GM23248 (cell line): ENCODE measurements at regions not wholly inside any gene's neighbourhood (a gene's known extent, or its start where the extent isn't known, plus 50 kb on each side); places are given as distances from the start of the nearest gene placed in this dataset.
"Not testable (repeated sequence)": the region's sequence is repeated elsewhere in the genome, so short reads cannot be mapped to it uniquely, and the experiment has no call there.

Source experiments
- DNase-seq: peaks from one replicate; pipeline ENCODE4 v3.0.0-alpha.2; 2015
- H2AFZ ChIP-seq: fragments of 200-600 bp; sonication (generic); 2 replicates; pipeline ENCODE4 v1.6.1; 2016; ENCODE audit warnings: antibody characterized with exemption
- H3F3A ChIP-seq: fragments of 200-600 bp; sonication (generic); 2 replicates; pipeline ENCODE4 v1.6.1; 2016; ENCODE audit warnings: mild to moderate bottlenecking, antibody characterized with exemption, mixed run types; ENCODE audit not compliant: insufficient read depth
- H3K27ac ChIP-seq: fragments of 200-600 bp; sonication (generic); 2 replicates; pipeline ENCODE4 v1.5.1; 2016; ENCODE audit warnings: mild to moderate bottlenecking
- H3K27me3 ChIP-seq: fragments of 200-600 bp; sonication (generic); replicated peaks from 2 replicates; pipeline ENCODE4 v1.6.1; 2016; ENCODE audit warnings: mild to moderate bottlenecking; ENCODE audit not compliant: insufficient read depth
- H3K36me3 ChIP-seq: fragments of 200-600 bp; sonication (generic); 2 replicates; pipeline ENCODE4 v1.6.1; 2016; ENCODE audit warnings: low read depth, mild to moderate bottlenecking
- H3K4me1 ChIP-seq: fragments of 200-600 bp; sonication (generic); 2 replicates; pipeline ENCODE4 v1.6.1; 2016; ENCODE audit warnings: mild to moderate bottlenecking; ENCODE audit not compliant: insufficient read depth
- H3K4me2 ChIP-seq: fragments of 200-600 bp; sonication (generic); one replicate; pipeline ENCODE4 v1.6.1; 2016; ENCODE audit warnings: mild to moderate bottlenecking; ENCODE audit not compliant: unreplicated experiment
- H3K4me3 ChIP-seq: fragments of 200-600 bp; sonication (generic); 2 replicates; pipeline ENCODE4 v1.5.1; 2016; ENCODE audit warnings: mild to moderate bottlenecking
- H3K79me2 ChIP-seq: fragments of 200-600 bp; sonication (generic); 2 replicates; pipeline ENCODE4 v1.6.1; 2016; ENCODE audit warnings: mild to moderate bottlenecking; ENCODE audit not compliant: insufficient read depth
- H3K9ac ChIP-seq: fragments of 200-600 bp; sonication (generic); 2 replicates; pipeline ENCODE4 v1.6.1; 2016; ENCODE audit warnings: mild to moderate bottlenecking
- H3K9me2 ChIP-seq: fragments of 200-600 bp; sonication (generic); 2 replicates; pipeline ENCODE4 v1.6.1; 2016; ENCODE audit warnings: mixed run types, mild to moderate bottlenecking, moderate library complexity; ENCODE audit not compliant: insufficient read depth
- H3K9me3 ChIP-seq: fragments of 200-600 bp; sonication (generic); one replicate; pipeline ENCODE4 v1.6.1; 2017; ENCODE audit warnings: low read depth
- H4K20me1 ChIP-seq: fragments of 200-600 bp; sonication (generic); 2 replicates; pipeline ENCODE4 v1.6.0; 2016; ENCODE audit not compliant: insufficient read depth
- EZH2 ChIP-seq: fragments of 200-600 bp; sonication (generic); IDR thresholded peaks from 2 replicates; pipeline ENCODE4 v1.6.1; 2018; ENCODE audit warnings: antibody characterized with exemption, mild to moderate bottlenecking; ENCODE audit not compliant: insufficient read depth, poor library complexity, severe bottlenecking
- EZH2phosphoT487 ChIP-seq: fragments of 200-600 bp; sonication (generic); IDR thresholded peaks from 2 replicates; pipeline ENCODE4 v1.6.1; 2018; ENCODE audit warnings: antibody characterized with exemption, moderate library complexity, mild to moderate bottlenecking, low read depth; ENCODE audit not compliant: insufficient read depth
- WGBS, 2 experiments: methylation state at CpG; one replicate each; pipeline ENCODE4 v1.1.6; 2015 to 2017; ENCODE audit warnings: low lambda C conversion rate in 2 of 2, low coverage in 1 of 2; ENCODE audit errors: missing lambda C conversion rate in 2 of 2; 5-methylcytosine and 5-hydroxymethylcytosine counted together
- in situ Hi-C: fragments of 300-500 bp; cut with MboI; formaldehyde crosslinking; loops from 2 replicates; pipeline ENCODE4 v1.15.0; 2020

GRCh38 chr1:211194826-211195225 is 60.9 kb upstream of the KCNH1 start:
- peaks cover 6% of the 10 kb centered on the region; the same call in 1 of the 2 replicates for H3K4me1 ChIP-seq
- H3K36me3 ChIP-seq: no peaks in the 10 kb centered on the region
- no peaks in the 10 kb centered on the region for H4K20me1 ChIP-seq
- H3K27ac ChIP-seq: no peak overlapping the region
- no peaks in the 10 kb centered on the region for H3K9me2 ChIP-seq
- no peak for TF ChIP-seq EZH2phosphoT487
- TF ChIP-seq EZH2: no peak
- no peak overlapping the region for H3K4me3 ChIP-seq
- in situ Hi-C loops: no loop called here
- no peak overlapping the region for H3K9ac ChIP-seq
- H2AFZ ChIP-seq: no peak overlapping the region
- H3K27me3 ChIP-seq: no peaks in the 10 kb centered on the region
- no peaks in the 10 kb centered on the region for H3F3A ChIP-seq
- DNase-seq: no peak
- H3K4me2 ChIP-seq: no peak overlapping the region
- no peaks in the 10 kb centered on the region for H3K79me2 ChIP-seq
- H3K9me3 ChIP-seq: no peaks in the 10 kb centered on the region
- 0 to 2% methylated on average over 1 of the region's 1 CpG for WGBS, 2 experiments

DNA sequence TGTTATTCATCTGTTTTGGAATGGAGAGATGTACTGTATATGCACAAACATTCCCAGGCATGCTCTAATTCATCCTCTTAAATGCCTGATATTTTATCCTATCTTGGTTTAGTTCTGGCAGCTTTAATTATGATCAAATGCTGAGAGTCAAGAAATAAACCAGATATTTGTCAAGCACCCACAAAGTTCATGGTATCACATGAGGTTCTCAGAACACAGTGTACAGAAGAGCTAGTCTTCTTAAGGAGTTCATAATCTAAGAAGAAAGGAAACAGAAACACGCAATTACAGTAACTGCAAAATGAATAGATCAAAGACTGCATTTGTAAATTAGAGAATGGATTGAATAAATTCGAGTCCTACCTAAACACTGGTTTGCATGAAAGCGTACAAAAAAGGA is 58.3 kb upstream of the KCNH1 start:
- H3K4me2 ChIP-seq: no peak overlapping the region
- H3K9me3 ChIP-seq: no peaks in the 10 kb centered on the region
- no peak for DNase-seq
- H3K9ac ChIP-seq: no peak overlapping the region
- H3F3A ChIP-seq: no peaks in the 10 kb centered on the region
- no peaks in the 10 kb centered on the region for H3K36me3 ChIP-seq
- no peak overlapping the region for H2AFZ ChIP-seq
- no peaks in the 10 kb centered on the region for H3K79me2 ChIP-seq
- in situ Hi-C loops: no loop called here
- no peak overlapping the region for H3K4me3 ChIP-seq
- H3K4me1 ChIP-seq: no peaks in the 10 kb centered on the region
- no peaks in the 10 kb centered on the region for H3K27me3 ChIP-seq
- no peak overlapping the region for H3K27ac ChIP-seq
- H4K20me1 ChIP-seq: no peaks in the 10 kb centered on the region
- no peaks in the 10 kb centered on the region for H3K9me2 ChIP-seq
- TF ChIP-seq EZH2 (no peak), EZH2phosphoT487 (no peak)
- WGBS, 2 experiments: 49 to 50% methylated on average over 3 of the region's 3 CpGs

DNA sequence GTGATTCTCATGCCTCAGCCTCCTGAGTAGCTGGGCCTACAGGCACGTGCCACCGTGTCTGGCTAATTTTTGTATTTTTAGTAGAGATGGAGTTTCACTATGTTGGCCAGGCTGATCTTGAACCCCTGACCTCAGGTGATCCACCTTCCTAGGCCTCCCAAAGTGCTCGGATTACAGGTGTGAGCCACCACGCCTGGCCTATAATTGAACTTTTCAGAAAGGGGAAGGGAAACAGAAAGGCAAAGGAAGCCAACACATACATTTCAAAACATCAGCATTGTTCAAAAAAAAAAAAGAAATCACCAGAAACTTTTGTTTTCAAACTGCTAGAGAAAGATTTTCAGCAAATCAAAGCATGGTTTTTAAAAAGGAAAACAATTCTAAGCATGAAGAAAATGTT is 54.8 kb upstream of the KCNH1 start:
- H3K9me3 ChIP-seq, H3F3A ChIP-seq, H3K27me3 ChIP-seq, H3K79me2 ChIP-seq, H3K4me2 ChIP-seq, H3K27ac ChIP-seq, H3K36me3 ChIP-seq, DNase-seq, H4K20me1 ChIP-seq, H2AFZ ChIP-seq, H3K4me1 ChIP-seq, H3K4me3 ChIP-seq, in situ Hi-C loops, H3K9me2 ChIP-seq, H3K9ac ChIP-seq: not testable (repeated sequence)
- 46% methylated on average over 4 of the region's 4 CpGs for WGBS, 2 experiments

DNA sequence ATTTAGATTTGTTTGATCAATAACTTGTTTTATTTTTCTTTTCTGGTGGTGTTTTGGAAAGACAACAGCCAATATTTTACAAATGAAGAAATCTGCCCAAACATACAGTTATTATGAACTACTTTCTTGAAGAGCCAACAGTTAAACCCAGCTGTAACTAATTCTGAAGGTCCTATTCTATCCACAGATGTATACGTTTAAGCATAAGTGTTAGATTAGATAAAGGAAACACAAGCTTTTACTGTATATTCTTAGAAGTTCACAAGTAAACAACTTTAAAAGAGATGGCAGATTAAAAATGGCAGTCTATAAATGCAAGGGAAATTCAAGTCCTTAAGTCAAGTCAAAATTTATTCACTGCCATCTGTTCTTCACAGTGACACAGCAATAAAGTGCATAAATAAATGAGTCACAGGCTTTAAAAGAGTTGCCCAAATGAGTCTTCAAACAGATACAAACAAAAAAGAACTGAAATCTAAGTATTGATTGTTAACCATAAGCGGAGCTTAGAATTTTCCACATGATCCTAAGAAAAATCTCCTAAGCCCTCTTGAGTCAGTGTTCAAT is 49.9 kb upstream of the KCNH1 start:
- no peak overlapping the region for H3K9ac ChIP-seq
- no peak overlapping the region for H3K27ac ChIP-seq
- in situ Hi-C loops: no loop called here
- no peaks in the 10 kb centered on the region for H3F3A ChIP-seq
- WGBS, 2 experiments: 10 to 18% methylated on average over 2 of the region's 2 CpGs
- no peak for DNase-seq
- no peaks in the 10 kb centered on the region for H3K9me2 ChIP-seq
- no peak overlapping the region for H3K4me2 ChIP-seq
- no peaks in the 10 kb centered on the region for H3K4me1 ChIP-seq
- no peaks in the 10 kb centered on the region for H3K27me3 ChIP-seq
- no peaks in the 10 kb centered on the region for H3K36me3 ChIP-seq
- no peak overlapping the region for H3K4me3 ChIP-seq
- no peaks in the 10 kb centered on the region for H4K20me1 ChIP-seq
- no peaks in the 10 kb centered on the region for H3K79me2 ChIP-seq
- TF ChIP-seq EZH2phosphoT487 (no peak), EZH2 (no peak)
- H3K9me3 ChIP-seq: no peaks in the 10 kb centered on the region
- H2AFZ ChIP-seq: no peak overlapping the region
